ENCODE measurements at regions not wholly inside any gene's neighbourhood (a gene's known extent, or its start where the extent isn't known, plus 50 kb on each side); places are given as distances from the start of the nearest gene placed in this dataset.

DNA sequence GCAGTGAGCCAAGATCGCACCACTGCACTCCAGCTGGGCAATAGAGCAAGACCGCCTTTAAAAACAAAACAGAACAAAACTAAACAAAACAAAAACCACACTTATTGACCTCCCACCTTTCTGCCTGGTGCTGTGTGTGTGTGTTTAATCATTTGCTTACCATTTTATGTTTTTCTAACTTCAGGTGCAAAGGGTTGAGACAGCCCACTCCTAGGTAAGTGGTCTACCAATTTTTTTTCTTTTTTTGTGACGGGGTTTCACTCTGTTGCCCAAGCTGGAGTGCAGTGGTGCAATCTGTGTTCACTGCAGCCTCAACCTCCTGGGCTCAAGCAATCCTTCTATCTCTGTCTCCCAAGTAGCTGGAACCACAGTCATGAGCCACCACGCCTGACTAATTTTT is 65.8 kb downstream of the SALL1 start:
- Histone ChIP-seq H3K4me3 (ENCODE audit: low read depth in 2 of 2, low read length in 1 of 2) (no peak overlapping the region), H3K36me3 (replicated peaks in 1 of 2; ENCODE audit: control insufficient read depth in 1 of 2, insufficient read depth in 2 of 2, low read length in 1 of 2) (no peaks in the 10 kb centered on the region), H3K79me2 (ENCODE audit: insufficient read depth) (no peaks in the 10 kb centered on the region), H2AFZ (ENCODE audit: low read depth) (no peak overlapping the region), H3K27ac (ENCODE audit: low read depth in 2 of 2, low read length in 1 of 2) (no peak overlapping the region), H3K4me2 (no peak overlapping the region), H3K4me1 (ENCODE audit: control insufficient read depth in 1 of 2, insufficient read depth in 2 of 2, low read depth in 1 of 2, low read length in 1 of 2) (no peaks in the 10 kb centered on the region), H4K20me1 (ENCODE audit: insufficient read depth) (no peaks in the 10 kb centered on the region), H3K9me2 (no peaks in the 10 kb centered on the region), H3F3A (replicated peaks; ENCODE audit: insufficient read depth) (no peaks in the 10 kb centered on the region), H3K27me3 (ENCODE audit: insufficient read depth) (no peaks in the 10 kb centered on the region), H3K9me3 (no peaks in the 10 kb centered on the region), H3K9ac (no peak overlapping the region)
- 26% methylated on average over 4 of the region's 4 CpGs for WGBS (ENCODE audit: low lambda C conversion rate)
- CTCF ChIA-PET, result no interaction called here
- POLR2A ChIA-PET, result no interaction called here
- TF ChIP-seq NRF1 (IDR thresholded peaks at IDR 0.05; ENCODE audit: low read depth, low read length), result no peak
- no peak for TF ChIP-seq ELF1 (IDR thresholded peaks at IDR 0.05)
- no peak for TF ChIP-seq SMC3 (IDR thresholded peaks at IDR 0.05; ENCODE audit: low read depth, low read length)
- no peak for TF ChIP-seq FOXM1 (IDR thresholded peaks at IDR 0.05; ENCODE audit: low read depth)
- TF ChIP-seq JUND (IDR thresholded peaks at IDR 0.05), result no peak
- no peak for TF ChIP-seq EP300 (IDR thresholded peaks at IDR 0.05; ENCODE audit: borderline replicate concordance in 1 of 2, low read depth in 1 of 2, low read length in 1 of 2)
- TF ChIP-seq TCF12 (IDR thresholded peaks at IDR 0.05), result no peak
- no peak for TF ChIP-seq TEAD4 (IDR thresholded peaks at IDR 0.05; ENCODE audit: borderline replicate concordance, insufficient read depth)
- no peak for TF ChIP-seq IRF3 (IDR thresholded peaks at IDR 0.05; ENCODE audit: low read depth, low read length)
- TF ChIP-seq, protein P1, sequence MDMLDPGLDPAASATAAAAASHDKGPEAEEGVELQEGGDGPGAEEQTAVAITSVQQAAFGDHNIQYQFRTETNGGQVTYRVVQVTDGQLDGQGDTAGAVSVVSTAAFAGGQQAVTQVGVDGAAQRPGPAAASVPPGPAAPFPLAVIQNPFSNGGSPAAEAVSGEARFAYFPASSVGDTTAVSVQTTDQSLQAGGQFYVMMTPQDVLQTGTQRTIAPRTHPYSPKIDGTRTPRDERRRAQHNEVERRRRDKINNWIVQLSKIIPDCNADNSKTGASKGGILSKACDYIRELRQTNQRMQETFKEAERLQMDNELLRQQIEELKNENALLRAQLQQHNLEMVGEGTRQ (IDR thresholded peaks at IDR 0.05; ENCODE audit: borderline replicate concordance, low read depth, low read length), result no peak
- TF ChIP-seq GATA2 (CRISPR knock-in tag; IDR thresholded peaks at IDR 0.05), result no peak
- no peak for TF ChIP-seq GABPA (IDR thresholded peaks at IDR 0.05; ENCODE audit: low read depth)
- TF ChIP-seq, protein P2, sequence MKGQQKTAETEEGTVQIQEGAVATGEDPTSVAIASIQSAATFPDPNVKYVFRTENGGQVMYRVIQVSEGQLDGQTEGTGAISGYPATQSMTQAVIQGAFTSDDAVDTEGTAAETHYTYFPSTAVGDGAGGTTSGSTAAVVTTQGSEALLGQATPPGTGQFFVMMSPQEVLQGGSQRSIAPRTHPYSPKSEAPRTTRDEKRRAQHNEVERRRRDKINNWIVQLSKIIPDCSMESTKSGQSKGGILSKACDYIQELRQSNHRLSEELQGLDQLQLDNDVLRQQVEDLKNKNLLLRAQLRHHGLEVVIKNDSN (IDR thresholded peaks at IDR 0.05; ENCODE audit: borderline replicate concordance, low read depth), result no peak
- no peak for DNase-seq

DNA sequence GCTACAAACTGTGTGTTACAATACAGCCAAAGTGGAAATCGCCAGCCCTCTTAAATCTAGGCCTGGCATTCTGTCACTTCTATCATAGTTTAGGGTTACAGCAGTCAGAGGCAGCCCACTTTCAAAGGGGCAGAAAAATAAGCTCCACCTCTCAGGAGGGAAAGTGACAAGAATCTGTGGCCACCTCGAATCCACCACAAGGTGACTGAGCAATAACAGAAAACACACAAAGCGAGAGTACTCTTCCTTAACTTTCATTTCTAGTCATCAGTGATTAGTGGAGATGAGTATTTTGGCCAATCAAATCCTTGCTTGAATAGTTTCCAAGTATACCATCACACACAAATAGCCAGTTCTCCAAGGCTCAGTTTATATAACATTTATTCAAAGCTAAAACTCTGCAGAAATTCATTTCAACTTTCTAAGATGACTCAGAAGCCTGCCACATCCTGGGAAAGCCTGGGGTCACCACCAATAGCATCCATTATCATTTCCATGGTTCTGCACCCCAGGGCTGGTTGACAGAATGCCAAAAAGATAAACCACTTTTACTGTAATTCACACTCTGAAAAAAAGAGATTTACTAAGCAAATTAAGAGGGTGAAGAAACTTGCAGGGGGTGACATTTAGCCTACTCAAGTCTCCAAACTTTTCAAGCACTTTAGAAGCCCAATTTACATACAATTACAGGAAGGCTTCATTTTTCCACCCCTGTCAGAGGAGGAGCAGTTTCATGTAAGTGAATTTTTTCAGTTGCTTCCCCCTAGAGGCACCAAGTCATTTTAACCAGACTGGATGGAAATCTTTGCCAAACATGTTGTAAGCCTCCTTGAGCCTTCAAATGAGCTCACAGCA is 66.8 kb downstream of the SALL1 start:
- CTCF ChIA-PET, result no interaction called here
- WGBS (ENCODE audit: low lambda C conversion rate), result 7% methylated on average over 3 of the region's 3 CpGs
- H3K4me1 ChIP-seq (ENCODE audit: control insufficient read depth in 1 of 2, insufficient read depth in 2 of 2, low read depth in 1 of 2, low read length in 1 of 2), result no peaks in the 10 kb centered on the region
- no peak for DNase-seq
- no peak overlapping the region for H2AFZ ChIP-seq (ENCODE audit: low read depth)
- POLR2A ChIA-PET, result no interaction called here
- no peak overlapping the region for H3K27ac ChIP-seq (ENCODE audit: low read depth in 2 of 2, low read length in 1 of 2)
- no peak overlapping the region for H3K4me3 ChIP-seq (ENCODE audit: low read depth in 2 of 2, low read length in 1 of 2)
- H3K4me2 ChIP-seq, result no peak overlapping the region
- no peaks in the 10 kb centered on the region for H3K27me3 ChIP-seq (ENCODE audit: insufficient read depth)
- no peaks in the 10 kb centered on the region for H3K79me2 ChIP-seq (ENCODE audit: insufficient read depth)
- H3K9me2 ChIP-seq, result no peaks in the 10 kb centered on the region
- no peaks in the 10 kb centered on the region for H3K36me3 ChIP-seq (replicated peaks in 1 of 2; ENCODE audit: control insufficient read depth in 1 of 2, insufficient read depth in 2 of 2, low read length in 1 of 2)
- no peaks in the 10 kb centered on the region for H3F3A ChIP-seq (replicated peaks; ENCODE audit: insufficient read depth)
- H3K9ac ChIP-seq, result no peak overlapping the region
- H4K20me1 ChIP-seq (ENCODE audit: insufficient read depth), result no peaks in the 10 kb centered on the region
- no peaks in the 10 kb centered on the region for H3K9me3 ChIP-seq
- TF ChIP-seq FOXM1 (IDR thresholded peaks at IDR 0.05; ENCODE audit: low read depth) (no peak), ZBTB33 (IDR thresholded peaks at IDR 0.05; ENCODE audit: borderline replicate concordance, low read depth) (no peak), RCOR1 (IDR thresholded peaks at IDR 0.05; ENCODE audit: low read length) (no peak), SIN3A (IDR thresholded peaks at IDR 0.05; ENCODE audit: borderline replicate concordance, low read depth, low read length) (no peak), NRF1 (IDR thresholded peaks at IDR 0.05; ENCODE audit: low read depth, low read length) (no peak), SMC3 (IDR thresholded peaks at IDR 0.05; ENCODE audit: low read depth, low read length) (no peak), FOSL2 (IDR thresholded peaks at IDR 0.05; ENCODE audit: borderline replicate concordance, low read depth) (no peak), JUND (IDR thresholded peaks at IDR 0.05) (no peak)
- TF ChIP-seq, protein P3, sequence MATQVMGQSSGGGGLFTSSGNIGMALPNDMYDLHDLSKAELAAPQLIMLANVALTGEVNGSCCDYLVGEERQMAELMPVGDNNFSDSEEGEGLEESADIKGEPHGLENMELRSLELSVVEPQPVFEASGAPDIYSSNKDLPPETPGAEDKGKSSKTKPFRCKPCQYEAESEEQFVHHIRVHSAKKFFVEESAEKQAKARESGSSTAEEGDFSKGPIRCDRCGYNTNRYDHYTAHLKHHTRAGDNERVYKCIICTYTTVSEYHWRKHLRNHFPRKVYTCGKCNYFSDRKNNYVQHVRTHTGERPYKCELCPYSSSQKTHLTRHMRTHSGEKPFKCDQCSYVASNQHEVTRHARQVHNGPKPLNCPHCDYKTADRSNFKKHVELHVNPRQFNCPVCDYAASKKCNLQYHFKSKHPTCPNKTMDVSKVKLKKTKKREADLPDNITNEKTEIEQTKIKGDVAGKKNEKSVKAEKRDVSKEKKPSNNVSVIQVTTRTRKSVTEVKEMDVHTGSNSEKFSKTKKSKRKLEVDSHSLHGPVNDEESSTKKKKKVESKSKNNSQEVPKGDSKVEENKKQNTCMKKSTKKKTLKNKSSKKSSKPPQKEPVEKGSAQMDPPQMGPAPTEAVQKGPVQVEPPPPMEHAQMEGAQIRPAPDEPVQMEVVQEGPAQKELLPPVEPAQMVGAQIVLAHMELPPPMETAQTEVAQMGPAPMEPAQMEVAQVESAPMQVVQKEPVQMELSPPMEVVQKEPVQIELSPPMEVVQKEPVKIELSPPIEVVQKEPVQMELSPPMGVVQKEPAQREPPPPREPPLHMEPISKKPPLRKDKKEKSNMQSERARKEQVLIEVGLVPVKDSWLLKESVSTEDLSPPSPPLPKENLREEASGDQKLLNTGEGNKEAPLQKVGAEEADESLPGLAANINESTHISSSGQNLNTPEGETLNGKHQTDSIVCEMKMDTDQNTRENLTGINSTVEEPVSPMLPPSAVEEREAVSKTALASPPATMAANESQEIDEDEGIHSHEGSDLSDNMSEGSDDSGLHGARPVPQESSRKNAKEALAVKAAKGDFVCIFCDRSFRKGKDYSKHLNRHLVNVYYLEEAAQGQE (IDR thresholded peaks at IDR 0.05; ENCODE audit: low read depth, low read length), result no peak

Measured in SK-N-SH (cell line).